A549 (cell line): ENCODE measurements at regions not wholly inside any gene's neighbourhood (a gene's known extent, or its start where the extent isn't known, plus 50 kb on each side); places are given as distances from the start of the nearest gene placed in this dataset.

Source experiments
- ATAC-seq, 2 experiments: fragments of 200-7000 bp in 1 of 2; fragments of >200 bp in 1 of 2; cut with Nextera tagmentation in 1 of 2; cut with Tn5 transposase in 1 of 2; 3 replicates each; pipeline versions ENCODE4 v1.8.0 to v1.9.1; 2018 to 2020; ENCODE audit warnings: mild to moderate bottlenecking in 1 of 2, moderate library complexity in 1 of 2
- CTCF ChIA-PET: fragments of 300-600 bp; sonication (Branson Sonifier 250); formaldehyde crosslinking; extraction: SDS; loops from one replicate; lab custom pipeline; 2021; ENCODE audit warnings: antibody characterized with exemption, inconsistent platforms; lab: Yijun Ruan, JAX
- POLR2A ChIA-PET: fragments of 350-600 bp; formaldehyde crosslinking; extraction: SDS; loops from one replicate; lab custom pipeline; 2021; ENCODE audit warnings: antibody characterized with exemption, inconsistent platforms; lab: Yijun Ruan, JAX
- DNase-seq, 2 experiments: peaks; one replicate each; pipeline versions ENCODE4 v3.0.0 to v3.0.0-alpha.2; 2011 to 2016; ENCODE audit warnings: low read depth in 1 of 2, low spot score in 1 of 2
- FAIRE-seq: peaks from 2 replicates; lab custom pipeline; 2011; peaks lifted over from hg19 to GRCh38; lab: Jason Lieb, UNC
- H3K27ac ChIP-seq, 2 experiments: fragments of >200 bp; sonication (Bioruptor Twin); formaldehyde crosslinking; 3 replicates each; pipeline ENCODE4 v1.5.1; 2016 to 2017
- H3K4me1 ChIP-seq: fragments of >200 bp; sonication (Bioruptor Twin); formaldehyde crosslinking; 3 replicates; pipeline ENCODE4 v1.6.1; 2016
- H3K4me2 ChIP-seq: fragments of >200 bp; sonication (Bioruptor Twin); formaldehyde crosslinking; 3 replicates; pipeline ENCODE4 v1.6.1; 2016
- H3K4me3 ChIP-seq: fragments of >200 bp; sonication (Bioruptor Twin); formaldehyde crosslinking; 3 replicates; pipeline ENCODE4 v1.5.1; 2016
- H3K9me3 ChIP-seq: fragments of >200 bp; sonication (Bioruptor Twin); formaldehyde crosslinking; 3 replicates; pipeline ENCODE4 v1.6.1; 2016
- ATOH8 ChIP-seq: fragments of 250-450 bp; sonication (Bioruptor Pico); IDR thresholded peaks from 2 replicates; pipeline ENCODE4 v1.5.0; 2020; ENCODE audit warnings: low read depth, mild to moderate bottlenecking, moderate library complexity
- EHMT2 ChIP-seq: fragments of 200-600 bp; sonication (generic); IDR thresholded peaks from 2 replicates; pipeline ENCODE4 v1.6.1; 2016; ENCODE audit warnings: antibody characterized with exemption, low read depth, mild to moderate bottlenecking, moderate library complexity
- ELK1 ChIP-seq: fragments of 150-350 bp; IDR thresholded peaks from 2 replicates; pipeline ENCODE4 v1.6.1; 2014; ENCODE audit warnings: low read depth, mild to moderate bottlenecking, low read length
- FOSL2 ChIP-seq, 2 experiments: fragments of 450-650 bp in 1 of 2; fragments of >200 bp in 1 of 2; sonication (Bioruptor Twin) in 1 of 2; formaldehyde crosslinking; IDR thresholded peaks; 2 replicates each; pipeline versions ENCODE4 v1.5.0 to v1.6.1; 2016 to 2020; ENCODE audit warnings: mild to moderate bottlenecking in 1 of 2, moderate library complexity in 1 of 2
- GATA3 ChIP-seq: IDR thresholded peaks from 2 replicates; pipeline ENCODE4 v1.6.1; 2012; ENCODE audit warnings: borderline replicate concordance
- HDAC2 ChIP-seq: fragments of 200-600 bp; sonication (generic); IDR thresholded peaks from 2 replicates; pipeline ENCODE4 v1.6.1; 2016
- HOXB13 ChIP-seq: fragments of 250-450 bp; sonication (Bioruptor Pico); IDR thresholded peaks from 2 replicates; pipeline ENCODE4 v1.5.0; 2020; ENCODE audit warnings: low read depth, mild to moderate bottlenecking, moderate library complexity
- JUN ChIP-seq, 2 experiments: fragments of >200 bp; sonication (Bioruptor Twin); formaldehyde crosslinking; IDR thresholded peaks; 2 replicates in 1 of 2; 3 replicates in 1 of 2; pipeline ENCODE4 v1.6.1; 2016 to 2017
- RCOR1 ChIP-seq: fragments of 150-350 bp; IDR thresholded peaks from 2 replicates; pipeline ENCODE4 v1.6.1; 2014; ENCODE audit warnings: antibody characterized with exemption, low read length, low read depth
- RFX5 ChIP-seq: fragments of 450-650 bp; IDR thresholded peaks from 2 replicates; pipeline ENCODE4 v1.7.1; 2014; ENCODE audit warnings: antibody characterized with exemption, mild to moderate bottlenecking, moderate library complexity
- RNF2 ChIP-seq: fragments of 200-600 bp; sonication (generic); IDR thresholded peaks from 2 replicates; pipeline ENCODE4 v1.6.1; 2016; ENCODE audit warnings: low read depth, mild to moderate bottlenecking, antibody characterized with exemption, moderate library complexity, borderline replicate concordance
- SMC3 ChIP-seq: fragments of >200 bp; sonication (Bioruptor Twin); formaldehyde crosslinking; IDR thresholded peaks from 3 replicates; pipeline ENCODE4 v1.6.1; 2018; ENCODE audit warnings: inconsistent platforms
- TFCP2L1 ChIP-seq: fragments of 250-450 bp; sonication (Bioruptor Pico); IDR thresholded peaks from 2 replicates; pipeline ENCODE4 v1.5.0; 2021; ENCODE audit warnings: mild to moderate bottlenecking
- TP53 ChIP-seq: fragments of 250-450 bp; sonication (Bioruptor Pico); IDR thresholded peaks from 2 replicates; pipeline ENCODE4 v1.5.0; 2021; ENCODE audit warnings: mild to moderate bottlenecking, moderate library complexity
- ZC3H11A ChIP-seq: fragments of 450-650 bp; IDR thresholded peaks from 2 replicates; pipeline ENCODE4 v1.6.1; 2014; ENCODE audit warnings: antibody characterized with exemption, mild to moderate bottlenecking
- ZFP36 ChIP-seq: fragments of 450-650 bp; IDR thresholded peaks from 2 replicates; pipeline ENCODE4 v1.6.1; 2014; ENCODE audit warnings: borderline replicate concordance; ENCODE audit not compliant: partially characterized antibody
- WGBS: methylation state at CpG from one replicate; pipeline ENCODE4 v1.1.6; 2017; ENCODE audit errors: missing lambda C conversion rate; 5-methylcytosine and 5-hydroxymethylcytosine counted together
- TF ChIP-seq, protein P1 (sequence below): fragments of >200 bp; sonication (Bioruptor Twin); formaldehyde crosslinking; IDR thresholded peaks from 3 replicates; pipeline ENCODE4 v1.5.1; 2016

DNA sequence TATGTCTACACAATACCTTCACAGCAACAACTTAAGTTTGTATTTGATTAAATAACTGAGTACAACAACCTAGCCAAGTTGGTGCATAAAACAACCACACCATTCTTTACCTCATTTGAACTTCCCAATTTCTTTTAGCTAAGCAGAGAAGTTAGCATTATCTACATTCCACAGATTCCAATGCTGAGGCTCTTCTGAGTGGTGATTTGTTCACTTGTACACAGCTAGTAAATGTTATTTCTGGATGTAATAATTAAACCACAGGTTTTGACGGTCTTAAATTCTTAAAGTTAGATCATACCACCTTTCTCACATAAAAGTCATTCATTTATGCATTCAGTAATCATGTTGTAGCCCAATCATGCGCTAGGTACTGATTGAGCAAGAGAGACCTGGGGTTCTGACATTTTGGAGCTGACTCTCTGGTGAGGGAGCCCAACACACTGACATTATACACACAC, 102.5 kb downstream of the SST start (continued):
- no peak for TF ChIP-seq ATOH8 (CRISPR knock-in tag)
- no peak for TF ChIP-seq RCOR1
- TF ChIP-seq, protein P1, sequence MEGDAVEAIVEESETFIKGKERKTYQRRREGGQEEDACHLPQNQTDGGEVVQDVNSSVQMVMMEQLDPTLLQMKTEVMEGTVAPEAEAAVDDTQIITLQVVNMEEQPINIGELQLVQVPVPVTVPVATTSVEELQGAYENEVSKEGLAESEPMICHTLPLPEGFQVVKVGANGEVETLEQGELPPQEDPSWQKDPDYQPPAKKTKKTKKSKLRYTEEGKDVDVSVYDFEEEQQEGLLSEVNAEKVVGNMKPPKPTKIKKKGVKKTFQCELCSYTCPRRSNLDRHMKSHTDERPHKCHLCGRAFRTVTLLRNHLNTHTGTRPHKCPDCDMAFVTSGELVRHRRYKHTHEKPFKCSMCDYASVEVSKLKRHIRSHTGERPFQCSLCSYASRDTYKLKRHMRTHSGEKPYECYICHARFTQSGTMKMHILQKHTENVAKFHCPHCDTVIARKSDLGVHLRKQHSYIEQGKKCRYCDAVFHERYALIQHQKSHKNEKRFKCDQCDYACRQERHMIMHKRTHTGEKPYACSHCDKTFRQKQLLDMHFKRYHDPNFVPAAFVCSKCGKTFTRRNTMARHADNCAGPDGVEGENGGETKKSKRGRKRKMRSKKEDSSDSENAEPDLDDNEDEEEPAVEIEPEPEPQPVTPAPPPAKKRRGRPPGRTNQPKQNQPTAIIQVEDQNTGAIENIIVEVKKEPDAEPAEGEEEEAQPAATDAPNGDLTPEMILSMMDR = no peak
- TF ChIP-seq GATA3 = no peak

- FAIRE-seq (no peak), DNase-seq (no peak), ATAC-seq (no peak)
- Histone ChIP-seq H3K4me1 (0 out of 3 replicates have a peak, but pooled peaks cover 2% of the 10 kb centered on the region), H3K4me2 (no peak overlapping the region), H3K4me3 (no peak overlapping the region), H3K9me3 (no peaks in the 10 kb centered on the region), H3K27ac (no peak overlapping the region)
- WGBS = 11% methylated on average over 2 of the region's 2 CpGs
- ChIA-PET CTCF (no interaction called here), POLR2A (no interaction called here)
- TF ChIP-seq ELK1 (no peak), EHMT2 (no peak), ZC3H11A (no peak), TP53 (CRISPR knock-in tag) (no peak), HDAC2 (no peak), SMC3 (no peak), FOSL2 (IDR thresholded peaks at IDR 0.05) (no peak), FOSL2 (CRISPR knock-in tag; IDR thresholded peaks at IDR 0.05) (no peak), ZFP36 (no peak)
- TF ChIP-seq, protein P1 = no peak
These were observed 103.2 kb downstream of the SST start for GRCh38 chr3:187567021-187567420.

DNA sequence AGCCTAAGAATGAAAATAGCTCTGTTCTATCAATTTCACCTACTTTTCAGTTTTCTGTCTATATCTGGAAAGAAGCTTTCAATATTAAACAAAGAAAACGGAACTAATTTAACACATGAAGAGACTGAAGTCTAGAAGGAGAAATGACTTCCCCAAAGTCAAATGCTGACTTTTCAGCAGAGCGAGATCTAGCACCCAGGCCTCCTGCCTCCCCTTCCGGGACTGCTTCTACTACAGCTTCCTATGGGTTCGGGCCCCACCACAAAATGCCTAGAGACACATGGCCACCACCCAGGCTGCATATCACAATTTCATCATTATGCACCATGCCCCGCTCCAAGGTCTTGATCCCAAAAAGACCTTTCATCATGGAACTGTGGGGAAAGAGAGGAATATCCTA, 104.5 kb downstream of the SST start:
- FAIRE-seq (no peak), ATAC-seq (no peak), DNase-seq (no peak)
- 85% methylated on average over 5 of the region's 5 CpGs for WGBS
- no peak overlapping the region for H3K4me3 ChIP-seq
- 0 out of 3 replicates have a peak, but pooled peaks cover 2% of the 10 kb centered on the region for H3K4me1 ChIP-seq
- ChIA-PET CTCF (interaction anchor here (1.0 to 1.7 kb wide), 2 partner anchors 114 to 246 kb away, joined by 3 to 5 read pairs; no protein-coding TSS in a partner anchor), POLR2A (no interaction called here)
- TF ChIP-seq HOXB13 = no peak
- no peak for TF ChIP-seq TFCP2L1 (CRISPR knock-in tag)
- no peak for TF ChIP-seq GATA3
- TF ChIP-seq RFX5 = no peak
- no peak for TF ChIP-seq JUN (IDR thresholded peaks at IDR 0.05)
- no peak for TF ChIP-seq RNF2
- no peak overlapping the region for H3K27ac ChIP-seq
- no peaks in the 10 kb centered on the region for H3K9me3 ChIP-seq
- no peak overlapping the region for H3K4me2 ChIP-seq
